ENCODE measurements at regions not wholly inside any gene's neighbourhood (a gene's known extent, or its start where the extent isn't known, plus 50 kb on each side); places are given as distances from the start of the nearest gene placed in this dataset.

DNA sequence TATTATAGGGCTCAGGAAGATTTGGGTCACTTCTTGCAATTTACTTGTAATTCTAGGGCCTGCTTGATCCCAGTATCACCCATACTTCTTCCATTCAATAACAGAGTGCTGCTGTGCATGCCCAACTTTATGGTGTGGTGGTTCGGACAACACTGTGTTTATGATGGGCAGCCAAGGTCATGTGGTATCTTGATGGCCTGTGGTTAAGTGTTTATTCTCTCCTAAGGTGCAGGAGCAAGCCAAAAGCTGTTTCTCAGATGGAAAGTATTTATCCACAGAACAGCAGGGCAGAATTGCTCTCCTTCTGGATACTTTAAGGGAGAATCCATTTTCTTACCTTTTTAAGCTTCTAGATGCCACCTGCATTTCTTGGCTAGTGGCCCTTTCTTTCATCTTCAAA, 433.8 kb downstream of the SH2D4B start:
- Histone ChIP-seq H3K27ac (no peak overlapping the region), H3K9me3 (ENCODE audit: severe bottlenecking) (no peaks in the 10 kb centered on the region), H3K36me3 (no peaks in the 10 kb centered on the region), H3K27me3 (ENCODE audit: insufficient read depth, low read depth, severe bottlenecking) (no peaks in the 10 kb centered on the region), H3K4me3 (ENCODE audit: low read depth, low read length) (no peak overlapping the region)
- DNase-seq: no peak
- TF ChIP-seq, protein P1, sequence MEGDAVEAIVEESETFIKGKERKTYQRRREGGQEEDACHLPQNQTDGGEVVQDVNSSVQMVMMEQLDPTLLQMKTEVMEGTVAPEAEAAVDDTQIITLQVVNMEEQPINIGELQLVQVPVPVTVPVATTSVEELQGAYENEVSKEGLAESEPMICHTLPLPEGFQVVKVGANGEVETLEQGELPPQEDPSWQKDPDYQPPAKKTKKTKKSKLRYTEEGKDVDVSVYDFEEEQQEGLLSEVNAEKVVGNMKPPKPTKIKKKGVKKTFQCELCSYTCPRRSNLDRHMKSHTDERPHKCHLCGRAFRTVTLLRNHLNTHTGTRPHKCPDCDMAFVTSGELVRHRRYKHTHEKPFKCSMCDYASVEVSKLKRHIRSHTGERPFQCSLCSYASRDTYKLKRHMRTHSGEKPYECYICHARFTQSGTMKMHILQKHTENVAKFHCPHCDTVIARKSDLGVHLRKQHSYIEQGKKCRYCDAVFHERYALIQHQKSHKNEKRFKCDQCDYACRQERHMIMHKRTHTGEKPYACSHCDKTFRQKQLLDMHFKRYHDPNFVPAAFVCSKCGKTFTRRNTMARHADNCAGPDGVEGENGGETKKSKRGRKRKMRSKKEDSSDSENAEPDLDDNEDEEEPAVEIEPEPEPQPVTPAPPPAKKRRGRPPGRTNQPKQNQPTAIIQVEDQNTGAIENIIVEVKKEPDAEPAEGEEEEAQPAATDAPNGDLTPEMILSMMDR (IDR thresholded peaks at IDR 0.05; ENCODE audit: low read depth, low read length): no peak

DNA sequence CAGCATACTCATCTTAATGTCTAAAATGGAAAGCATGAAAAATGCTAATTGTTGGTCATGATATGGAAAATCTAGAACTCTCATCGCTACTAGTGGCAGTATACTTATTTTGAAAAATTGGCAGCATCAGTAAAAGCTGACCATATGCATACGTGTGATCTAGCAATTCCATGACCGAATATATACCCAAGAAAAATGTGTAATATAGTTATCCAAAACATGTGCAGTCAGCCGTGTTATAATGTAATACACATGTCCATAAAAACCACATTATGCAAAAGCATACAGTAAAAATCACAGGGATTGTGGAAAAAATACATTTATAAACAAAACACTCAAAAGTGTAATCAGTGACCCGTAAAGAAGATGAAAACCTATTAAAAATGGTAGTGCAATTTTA, 439.0 kb downstream of the SH2D4B start:
- Histone ChIP-seq H3K4me3 (ENCODE audit: low read depth, low read length) (no peak overlapping the region), H3K27me3 (ENCODE audit: insufficient read depth, low read depth, severe bottlenecking) (no peaks in the 10 kb centered on the region), H3K9me3 (ENCODE audit: severe bottlenecking) (no peaks in the 10 kb centered on the region), H3K27ac (no peak overlapping the region), H3K36me3 (no peaks in the 10 kb centered on the region)
- TF ChIP-seq, protein P1 (IDR thresholded peaks at IDR 0.05; ENCODE audit: low read depth, low read length): no peak
- no peak for DNase-seq

DNA sequence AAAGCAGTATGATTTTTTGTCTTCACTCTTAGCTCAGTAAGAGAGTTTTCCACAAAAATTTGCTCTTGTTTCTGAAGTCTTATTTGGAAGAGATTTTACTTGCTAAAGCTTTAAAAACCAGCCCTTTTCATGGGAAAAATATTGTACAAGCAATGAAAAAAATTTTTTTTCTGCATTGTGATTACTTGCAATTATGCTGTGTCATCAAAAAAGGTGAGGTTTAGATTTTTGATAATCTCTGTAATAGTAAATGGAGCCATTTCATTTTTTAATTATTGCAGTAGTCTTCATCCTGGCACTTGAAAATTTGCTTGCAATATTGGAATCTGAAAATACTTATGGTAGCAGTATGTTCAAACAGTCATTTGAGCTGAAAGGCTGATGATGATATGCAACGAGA, 447.4 kb downstream of the SH2D4B start:
- Histone ChIP-seq H3K4me3 (ENCODE audit: low read depth, low read length) (no peak overlapping the region), H3K9me3 (ENCODE audit: severe bottlenecking) (no peaks in the 10 kb centered on the region), H3K27me3 (ENCODE audit: insufficient read depth, low read depth, severe bottlenecking) (no peaks in the 10 kb centered on the region), H3K27ac (no peak overlapping the region), H3K36me3 (no peaks in the 10 kb centered on the region)
- no peak for DNase-seq
- TF ChIP-seq, protein P1 (IDR thresholded peaks at IDR 0.05; ENCODE audit: low read depth, low read length): no peak

DNA sequence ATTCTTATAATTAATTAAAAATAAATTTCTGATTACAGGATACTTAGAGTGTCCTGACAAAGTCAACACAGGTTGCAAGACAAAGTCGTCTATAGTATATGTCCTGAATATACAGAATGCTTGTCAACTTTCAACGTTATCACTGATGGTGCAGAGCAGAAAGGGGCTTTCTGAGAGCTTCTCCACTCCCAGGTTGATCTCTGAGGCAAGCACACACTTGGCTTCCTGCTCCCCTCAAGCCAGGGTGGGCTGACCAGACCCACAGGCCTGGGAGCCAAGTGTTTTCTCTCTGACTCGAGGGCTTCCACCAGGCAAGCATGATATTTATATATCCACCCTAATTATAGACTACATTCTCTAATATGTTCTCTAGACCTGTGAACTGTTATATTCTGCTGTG, 448.9 kb downstream of the SH2D4B start:
- DNase-seq: no peak
- Histone ChIP-seq H3K4me3 (ENCODE audit: low read depth, low read length) (no peak overlapping the region), H3K36me3 (no peaks in the 10 kb centered on the region), H3K27ac (no peak overlapping the region), H3K27me3 (ENCODE audit: insufficient read depth, low read depth, severe bottlenecking) (no peaks in the 10 kb centered on the region), H3K9me3 (ENCODE audit: severe bottlenecking) (no peaks in the 10 kb centered on the region)
- TF ChIP-seq, protein P1 (IDR thresholded peaks at IDR 0.05; ENCODE audit: low read depth, low read length): no peak

DNA sequence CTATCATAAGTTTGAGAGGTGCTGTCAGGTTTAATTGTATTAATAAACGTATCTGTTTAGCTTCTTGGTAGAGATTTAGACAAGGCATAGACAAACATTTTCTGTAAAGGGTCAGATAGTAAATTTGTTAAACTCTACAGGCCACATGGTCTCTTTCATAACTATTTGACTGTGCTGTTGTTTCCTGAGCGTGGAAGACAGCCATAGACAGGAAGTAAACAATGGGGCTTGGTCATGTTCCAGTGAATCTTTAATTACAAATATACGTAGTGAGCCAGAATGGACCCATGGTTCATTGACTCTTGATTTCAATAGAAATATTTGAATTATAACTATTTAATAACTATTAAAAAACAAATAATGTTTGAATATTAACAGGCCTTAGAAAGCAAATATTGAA, 451.1 kb downstream of the SH2D4B start:
- DNase-seq: no peak
- TF ChIP-seq, protein P1 (IDR thresholded peaks at IDR 0.05; ENCODE audit: low read depth, low read length): no peak
- Histone ChIP-seq H3K4me3 (ENCODE audit: low read depth, low read length) (no peak overlapping the region), H3K9me3 (ENCODE audit: severe bottlenecking) (no peaks in the 10 kb centered on the region), H3K27me3 (ENCODE audit: insufficient read depth, low read depth, severe bottlenecking) (no peaks in the 10 kb centered on the region), H3K36me3 (no peaks in the 10 kb centered on the region), H3K27ac (no peak overlapping the region)

DNA sequence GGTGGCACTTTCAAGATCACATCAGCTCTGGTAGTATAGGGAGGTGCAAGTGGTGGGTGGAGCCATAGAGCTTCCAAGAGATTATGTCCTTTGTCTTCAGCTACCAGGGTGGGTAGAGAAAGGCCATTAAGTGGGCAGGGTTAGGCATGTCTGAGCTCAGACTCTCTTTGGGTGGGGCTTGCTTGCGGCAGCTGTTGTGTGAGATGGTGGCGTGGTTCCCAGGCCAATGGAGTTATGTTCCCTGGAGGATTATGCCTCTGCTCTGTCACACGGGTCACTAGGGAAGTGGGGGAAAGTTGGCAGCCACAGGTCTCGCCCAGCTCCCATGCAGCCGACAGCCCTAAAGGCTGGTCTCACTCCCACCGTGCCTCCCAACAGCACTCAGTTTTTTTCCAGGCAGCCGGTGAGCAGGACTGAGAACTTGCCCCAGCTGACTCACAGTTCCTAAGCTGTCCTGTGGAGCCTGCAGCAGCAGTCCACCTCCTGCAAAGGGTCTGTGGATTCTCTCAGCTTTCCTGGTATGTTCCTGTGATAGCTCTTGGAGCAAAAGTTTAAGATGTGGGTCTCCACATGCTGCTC, 459.0 kb downstream of the SH2D4B start:
- Histone ChIP-seq H3K9me3 (ENCODE audit: severe bottlenecking) (peaks cover 5% of the 10 kb centered on the region), H3K36me3 (no peaks in the 10 kb centered on the region), H3K27ac (no peak overlapping the region), H3K4me3 (ENCODE audit: low read depth, low read length) (no peak overlapping the region), H3K27me3 (ENCODE audit: insufficient read depth, low read depth, severe bottlenecking) (no peaks in the 10 kb centered on the region)
- DNase-seq: no peak
- TF ChIP-seq, protein P1 (IDR thresholded peaks at IDR 0.05; ENCODE audit: low read depth, low read length): no peak
